Adrenal gland (tissue), 5 donors: ENCODE measurements at regions not wholly inside any gene's neighbourhood (a gene's known extent, or its start where the extent isn't known, plus 50 kb on each side); places are given as distances from the start of the nearest gene placed in this dataset.

ENCODE experiments used
- CTCF ChIP-seq, 6 experiments: fragments of 450-650 bp in 4 of 6; fragments of 200-600 bp in 2 of 6; sonication (generic) in 1 of 6; IDR thresholded peaks; 1 replicate in 5 of 6; 2 replicates in 1 of 6; pipeline versions ENCODE4 v1.5.1 to v1.8.0; 2016 to 2021; ENCODE audit warnings: antibody characterized with exemption in 6 of 6, mild to moderate bottlenecking in 2 of 6, moderate library complexity in 1 of 6
- POLR2A ChIP-seq, 2 donors: fragments of 450-650 bp; IDR thresholded peaks; one replicate each; pipeline ENCODE4 v1.6.1; 2017; ENCODE audit warnings: antibody characterized with exemption in 2 of 2, mild to moderate bottlenecking in 2 of 2, moderate library complexity in 1 of 2
- donor health status: DM: no; HTN: no; CAD: no.

- no peak for TF ChIP-seq POLR2A (IDR thresholded peaks at IDR 0.05)
- TF ChIP-seq CTCF (IDR thresholded peaks at IDR 0.05) = no peak
Measured at GRCh38 chr13:106919133-106919532, 351.2 kb upstream of the ARGLU1 start.
